Embryonic facial prominence (tissue), 1 donor: ENCODE measurements at regions not wholly inside any gene's neighbourhood (a gene's known extent, or its start where the extent isn't known, plus 50 kb on each side); places are given as distances from the start of the nearest gene placed in this dataset.

ENCODE experiments used
- DNase-seq: peaks from one replicate; pipeline ENCODE4 v3.0.0-alpha.2; 2016; ENCODE audit errors: extremely low spot score

GRCh38 chr10:10096898-10097297 lies 920.8 kb upstream of the CELF2 start:
- DNase-seq, result no peak

GRCh38 chr10:10101106-10101505 lies 916.6 kb upstream of the CELF2 start:
- no peak for DNase-seq

- DNase-seq, result no peak
These were observed 906.7 kb upstream of the CELF2 start for GRCh38 chr10:10110844-10111490.

- DNase-seq, result no peak
These were observed 899.5 kb upstream of the CELF2 start for GRCh38 chr10:10118131-10118530.

GRCh38 chr10:10120671-10121070 lies 897.0 kb upstream of the CELF2 start:
- no peak for DNase-seq

- DNase-seq, result no peak
These were observed 892.0 kb upstream of the CELF2 start for GRCh38 chr10:10125676-10126075.

- DNase-seq, result no peak
These were observed 891.5 kb upstream of the CELF2 start for GRCh38 chr10:10126218-10126617.

- DNase-seq, result no peak
These were observed 889.3 kb upstream of the CELF2 start for GRCh38 chr10:10128387-10128786.

- DNase-seq, result no peak
These were observed 887.0 kb upstream of the CELF2 start for GRCh38 chr10:10130686-10131085.

GRCh38 chr10:10132009-10132408 lies 885.7 kb upstream of the CELF2 start:
- no peak for DNase-seq

GRCh38 chr10:10133281-10133680 lies 884.4 kb upstream of the CELF2 start:
- no peak for DNase-seq

- DNase-seq, result no peak
These were observed 879.0 kb upstream of the CELF2 start for GRCh38 chr10:10138685-10139084.

GRCh38 chr10:10141782-10142382 lies 875.8 kb upstream of the CELF2 start:
- no peak for DNase-seq

- no peak for DNase-seq
These were observed 871.1 kb upstream of the CELF2 start for GRCh38 chr10:10146604-10147003.

- no peak for DNase-seq
These were observed 867.8 kb upstream of the CELF2 start for GRCh38 chr10:10149899-10150298.

GRCh38 chr10:10156917-10157600 lies 860.6 kb upstream of the CELF2 start:
- no peak for DNase-seq

GRCh38 chr10:10160821-10161312 lies 856.8 kb upstream of the CELF2 start:
- no peak for DNase-seq

- no peak for DNase-seq
These were observed 852.8 kb upstream of the CELF2 start for GRCh38 chr10:10164848-10165247.

GRCh38 chr10:10165415-10165814 lies 852.3 kb upstream of the CELF2 start:
- no peak for DNase-seq

GRCh38 chr10:10178476-10178875 lies 839.2 kb upstream of the CELF2 start:
- no peak for DNase-seq

GRCh38 chr10:10193848-10194247 lies 823.8 kb upstream of the CELF2 start:
- DNase-seq, result no peak

- no peak for DNase-seq
These were observed 821.0 kb upstream of the CELF2 start for GRCh38 chr10:10196701-10197100.

- no peak for DNase-seq
These were observed 820.2 kb upstream of the CELF2 start for GRCh38 chr10:10197423-10197822.
